ENCODE measurements at regions not wholly inside any gene's neighbourhood (a gene's known extent, or its start where the extent isn't known, plus 50 kb on each side); places are given as distances from the start of the nearest gene placed in this dataset.
"Not testable (repeated sequence)": the region's sequence is repeated elsewhere in the genome, so short reads cannot be mapped to it uniquely, and the experiment has no call there.

DNA sequence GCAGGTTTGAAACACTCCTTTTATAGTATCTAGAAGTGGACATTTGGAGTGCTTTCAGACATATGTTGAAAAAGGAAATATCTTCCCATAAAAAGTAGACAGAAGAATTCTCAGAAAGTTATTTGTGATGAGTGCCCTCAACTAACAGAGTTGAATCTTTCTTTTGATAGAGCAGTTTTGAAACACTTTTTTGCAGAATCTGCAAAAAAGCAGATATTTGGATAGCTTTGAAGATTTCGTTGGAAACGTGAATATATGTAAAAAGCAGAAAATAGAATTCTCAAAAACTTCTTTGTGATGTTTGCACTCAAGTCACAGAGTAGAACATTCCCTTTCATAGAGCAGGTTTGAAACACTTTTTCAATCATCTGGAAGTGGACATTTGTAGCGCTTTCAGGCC, 676.4 kb upstream of the ZNF337 start:
- DNase-seq = not testable (repeated sequence)

GRCh38 chr20:26354511-26354910, 657.9 kb upstream of the ZNF337 start:
- no peak for DNase-seq

GRCh38 chr20:26347396-26347795, 650.7 kb upstream of the ZNF337 start:
- no peak for DNase-seq

DNA sequence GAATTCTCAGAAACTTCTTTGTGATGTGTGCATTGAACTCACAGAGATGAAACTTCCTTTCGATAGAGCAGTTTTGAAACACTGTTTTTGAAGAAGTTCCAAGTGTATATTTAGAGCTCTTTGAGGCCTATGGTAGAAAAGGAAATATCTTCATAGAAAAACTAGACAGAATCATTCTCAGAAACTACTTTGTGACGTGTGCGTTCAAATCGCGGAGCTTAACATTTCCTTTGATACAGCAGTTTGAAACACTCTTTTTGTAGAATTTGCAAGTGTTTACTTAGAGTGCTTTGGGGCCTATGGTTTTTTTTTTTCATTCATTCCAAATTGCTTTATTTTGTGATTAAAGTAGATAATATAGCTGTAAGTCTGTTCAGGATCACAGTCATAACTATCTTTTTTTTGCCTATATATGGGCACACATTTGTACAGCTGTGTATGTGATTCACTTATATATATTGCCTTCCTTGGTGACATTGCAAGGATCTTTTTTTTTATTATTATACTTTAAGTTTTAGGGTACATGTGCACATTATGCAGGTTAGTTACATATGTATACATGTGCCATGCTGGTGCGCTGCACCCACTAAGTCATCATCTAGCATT, 643.9 kb upstream of the ZNF337 start:
- DNase-seq = not testable (repeated sequence)

DNA sequence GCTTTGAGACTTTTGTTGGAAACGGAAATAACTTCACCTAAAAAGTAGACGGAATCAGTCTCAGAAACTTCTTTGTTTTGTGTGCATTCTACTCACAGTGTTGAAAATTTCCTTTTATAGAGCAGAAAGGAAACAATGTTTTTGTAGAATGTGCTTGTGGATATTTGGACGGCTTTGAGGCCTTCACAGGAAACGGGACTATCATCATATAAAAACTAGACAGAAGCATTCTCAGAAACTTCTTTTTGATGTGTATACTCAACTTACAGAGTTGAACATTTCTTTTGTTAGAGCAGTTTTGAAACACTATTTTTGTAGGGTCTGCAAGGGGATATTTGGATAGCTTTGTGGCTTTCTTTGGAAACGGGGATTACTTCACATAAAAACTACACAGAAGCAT, 627.5 kb upstream of the ZNF337 start:
- DNase-seq = no peak

DNA sequence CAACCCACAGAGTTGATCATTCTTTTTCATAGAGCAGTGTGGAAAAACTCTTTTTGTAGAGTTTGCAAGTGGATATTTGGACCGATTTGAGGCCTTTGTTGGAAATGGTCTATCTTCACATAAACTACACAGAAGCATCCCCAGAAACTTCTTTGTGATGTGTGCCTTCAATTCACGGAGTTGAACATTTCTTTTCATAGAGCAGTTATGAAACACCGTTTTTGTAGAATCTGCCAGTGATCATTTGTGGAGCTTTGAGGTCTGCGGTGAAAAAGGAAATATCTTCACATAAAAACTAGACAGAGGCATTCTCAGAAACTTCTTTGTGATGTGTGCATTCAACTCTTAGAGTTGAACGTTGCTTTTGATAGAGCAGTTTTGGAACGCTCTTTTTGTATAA, 618.4 kb upstream of the ZNF337 start:
- DNase-seq = no peak

DNA sequence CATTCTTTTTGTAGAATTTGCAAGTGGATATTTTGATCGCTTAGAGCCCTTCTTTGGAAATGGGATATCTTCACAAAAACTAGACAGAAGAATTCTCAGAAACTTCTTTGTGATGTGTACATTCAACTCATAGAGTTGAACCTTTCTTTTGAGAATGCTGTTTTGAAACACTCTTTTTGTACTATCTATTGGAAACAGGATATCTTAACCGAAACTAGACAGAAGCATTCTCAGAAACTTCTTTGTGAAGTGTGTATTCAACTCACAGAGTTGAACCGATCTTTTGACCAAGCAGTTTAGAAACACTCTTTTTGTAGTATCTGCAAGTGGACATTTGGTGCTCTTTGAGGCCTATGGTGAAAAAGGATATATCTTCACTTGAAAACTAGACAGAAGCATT, 613.1 kb upstream of the ZNF337 start:
- DNase-seq = not testable (repeated sequence)

- DNase-seq = no peak
These were observed 612.3 kb upstream of the ZNF337 start for GRCh38 chr20:26308961-26309360.

DNA sequence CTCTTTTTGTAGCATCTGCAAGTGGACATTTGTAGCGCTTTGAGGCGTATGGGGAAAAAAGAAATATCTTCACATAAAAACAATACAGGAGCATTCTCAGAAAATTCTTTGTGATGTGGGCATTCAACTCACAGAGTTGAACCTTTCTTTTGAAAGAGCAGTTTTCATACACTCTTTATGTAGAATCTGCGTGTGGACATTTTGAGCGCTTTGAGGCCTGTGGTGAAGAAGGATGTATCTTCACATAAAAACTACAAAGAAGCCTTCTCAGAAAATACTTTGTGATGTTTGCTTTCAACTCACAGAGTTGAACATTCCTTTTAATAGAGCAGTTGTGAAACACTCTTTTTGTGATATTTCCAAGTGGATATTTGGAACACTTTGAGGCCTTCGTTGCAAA, 598.4 kb upstream of the ZNF337 start:
- no peak for DNase-seq

DNA sequence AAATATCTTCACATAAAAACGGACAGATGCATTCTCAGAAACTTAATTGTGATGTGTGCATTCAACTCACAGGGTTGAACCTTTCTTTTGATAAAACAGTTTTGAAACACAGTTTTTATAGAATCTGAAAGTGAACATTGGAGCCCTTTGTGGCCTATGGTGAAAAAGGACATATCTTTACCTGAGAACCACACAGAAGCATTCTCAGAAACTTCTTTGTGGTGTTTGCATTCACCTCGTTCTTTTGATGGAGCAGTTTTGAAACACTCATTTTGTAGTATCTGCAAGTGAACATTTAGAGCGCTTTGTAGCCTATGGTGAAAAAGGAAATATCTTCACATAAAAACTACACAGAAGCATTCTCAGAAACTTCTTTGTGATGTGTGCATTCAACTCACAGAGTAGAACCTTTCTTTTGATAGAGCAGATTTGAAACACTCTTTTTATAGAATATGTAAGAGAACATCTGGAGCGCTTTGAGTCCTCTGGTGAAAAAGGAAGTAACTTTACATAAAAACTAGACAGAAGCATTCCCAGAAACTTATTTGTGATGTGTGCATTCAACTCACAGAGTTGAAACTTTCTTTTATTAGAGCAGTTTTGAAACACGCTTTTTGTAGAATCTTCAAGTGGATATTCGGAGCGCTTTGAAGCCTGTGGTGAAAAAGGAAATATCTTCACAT, 591.9 kb upstream of the ZNF337 start:
- DNase-seq = not testable (repeated sequence)

GRCh38 chr20:26279238-26279637, 582.6 kb upstream of the ZNF337 start:
- DNase-seq = no peak

DNA sequence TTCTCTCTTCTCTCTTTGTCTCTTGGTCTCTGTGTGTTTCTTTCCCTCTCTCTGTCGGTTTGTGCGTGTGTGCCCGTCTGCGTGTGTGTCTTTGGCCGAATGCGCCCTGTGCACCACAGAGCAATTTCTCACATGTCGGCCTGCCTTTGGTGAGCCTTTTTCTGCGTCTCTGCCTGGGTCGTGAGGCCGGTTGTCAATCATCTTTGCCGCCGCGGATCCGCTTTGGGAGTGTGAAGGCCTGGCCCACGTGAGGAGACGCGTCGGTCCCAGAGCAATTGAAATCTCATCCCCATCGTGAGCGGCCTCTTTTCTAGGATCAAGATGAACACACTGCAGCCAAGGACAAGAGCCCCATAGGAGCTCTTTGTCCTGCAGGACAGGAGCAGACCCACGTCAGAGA, 580.7 kb upstream of the ZNF337 start:
- no peak for DNase-seq

- DNase-seq = peak; percentile 5
These were observed 580.0 kb upstream of the ZNF337 start for GRCh38 chr20:26276554-26277210.

DNA sequence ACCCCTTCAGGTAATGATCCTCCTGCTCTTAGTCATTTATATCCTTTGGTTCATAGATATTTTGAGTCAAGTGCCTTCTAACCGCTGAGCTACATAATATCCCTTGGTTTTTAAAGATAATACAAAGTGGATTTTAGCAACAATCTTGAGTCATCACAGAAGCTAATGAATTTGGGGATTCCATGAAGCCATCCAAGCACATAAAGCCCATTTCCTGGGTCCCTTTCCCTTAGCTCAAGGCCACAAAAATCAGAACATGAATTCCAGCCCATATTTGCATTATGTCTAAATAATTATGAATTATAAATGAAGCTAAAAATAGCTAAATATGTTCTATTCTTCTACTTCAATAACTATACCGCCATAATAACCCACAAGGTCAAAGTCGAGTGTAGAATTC, 572.1 kb upstream of the ZNF337 start:
- not testable (repeated sequence) for DNase-seq

DNA sequence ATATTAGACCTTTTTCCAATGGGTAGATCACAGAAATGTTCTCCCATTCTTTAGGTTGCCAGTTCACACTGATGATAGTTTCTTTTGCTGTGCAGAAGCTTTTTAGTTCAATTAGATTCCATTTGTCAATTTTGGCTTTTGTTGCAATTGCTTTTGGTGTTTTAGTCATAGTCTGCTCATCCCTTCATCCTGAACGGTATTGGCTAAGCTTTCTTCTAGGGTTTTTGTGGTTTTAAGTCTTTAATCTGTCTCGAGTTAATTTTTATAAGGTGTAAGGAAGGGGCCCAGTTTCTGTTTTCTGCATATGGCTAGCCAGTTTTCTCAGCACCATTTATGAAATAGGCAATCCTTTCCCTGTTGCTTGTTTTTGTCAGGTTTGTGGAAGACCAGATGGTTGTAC, 564.3 kb upstream of the ZNF337 start:
- DNase-seq = not testable (repeated sequence)

DNA sequence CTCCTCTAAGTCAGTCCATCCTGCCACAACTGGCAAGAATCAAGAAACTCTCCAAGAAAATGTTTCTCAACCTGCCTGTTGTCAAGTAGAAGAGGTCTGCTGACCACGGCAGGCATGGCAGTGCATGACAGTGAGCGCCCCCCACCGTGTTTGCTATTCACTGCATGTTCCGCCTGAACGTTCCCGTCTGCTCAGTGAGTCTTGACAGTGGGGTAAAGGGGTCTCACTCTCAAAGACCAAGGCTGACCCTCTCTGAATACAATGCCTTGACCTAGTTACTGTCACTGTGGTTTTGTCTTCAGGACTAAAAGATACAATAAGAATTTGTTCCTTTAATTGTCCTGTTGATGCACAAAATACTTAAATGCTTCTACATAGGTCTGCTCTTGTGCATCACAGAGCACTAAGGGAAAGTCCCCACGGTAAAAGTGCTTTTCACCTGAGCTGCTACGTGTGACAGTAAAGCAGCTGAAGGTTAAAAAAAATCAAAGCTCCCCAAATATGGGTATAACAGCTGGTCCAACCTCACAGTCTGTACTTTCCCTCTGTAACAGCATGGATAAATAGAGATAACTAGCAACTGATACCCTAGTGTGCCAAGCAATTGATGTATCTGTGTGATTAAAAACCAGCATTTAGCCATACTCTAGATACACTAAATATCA, 555.8 kb upstream of the ZNF337 start:
- DNase-seq = not testable (repeated sequence)

DNA sequence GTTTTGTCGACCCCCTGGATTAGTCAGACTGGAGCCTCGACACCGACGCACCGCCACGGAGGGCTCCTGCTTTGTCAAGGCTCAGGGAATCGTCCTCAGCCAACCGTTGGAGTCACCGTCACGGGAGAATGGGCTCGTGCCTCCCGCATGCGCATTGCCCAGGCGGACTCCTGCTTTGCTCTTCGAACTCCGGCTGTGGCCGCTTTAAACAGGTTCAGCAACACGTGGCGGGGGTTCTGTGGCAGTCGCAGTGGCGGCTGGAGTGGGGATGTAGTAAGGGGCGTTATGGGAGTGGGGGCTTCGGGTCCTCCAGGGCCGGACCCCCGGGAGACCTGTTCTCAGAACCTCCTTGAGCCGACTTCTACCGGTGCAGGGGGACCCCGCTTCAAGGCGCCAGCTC, 554.7 kb upstream of the ZNF337 start:
- not testable (repeated sequence) for DNase-seq

GRCh38 chr20:26250249-26251114, 553.8 kb upstream of the ZNF337 start:
- DNase-seq = not testable (repeated sequence)

DNA sequence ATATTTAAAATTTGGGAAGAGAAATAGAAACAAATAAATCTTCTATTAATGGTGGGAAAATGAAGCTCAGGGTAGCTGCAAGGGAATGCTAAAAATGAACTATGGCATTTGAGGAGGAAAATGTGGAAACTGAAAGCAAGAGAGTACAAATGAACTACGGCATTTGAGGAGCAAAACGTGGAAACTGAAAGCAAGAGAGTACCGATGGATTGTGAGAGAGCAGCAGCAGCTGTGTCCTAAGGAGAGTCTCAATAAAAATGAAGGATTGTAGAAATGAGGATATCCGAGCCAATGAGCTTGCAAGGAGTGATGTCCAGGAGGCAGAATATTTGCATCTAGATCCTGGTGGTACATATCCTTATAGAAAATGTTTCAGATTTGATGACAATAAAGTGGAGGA, 547.1 kb upstream of the ZNF337 start:
- no peak for DNase-seq

- peak; percentile 10 for DNase-seq
These were observed 524.0 kb upstream of the ZNF337 start for GRCh38 chr20:26220609-26221008.

- DNase-seq = not testable (repeated sequence)
These were observed 522.9 kb upstream of the ZNF337 start for GRCh38 chr20:26219546-26219945.

- peak; percentile 62 for DNase-seq
These were observed 521.6 kb upstream of the ZNF337 start for GRCh38 chr20:26218301-26218700.
